SKM-1 treated with dmso at 0.1 percent for 144 hours (cell line): ENCODE measurements at regions not wholly inside any gene's neighbourhood (a gene's known extent, or its start where the extent isn't known, plus 50 kb on each side); places are given as distances from the start of the nearest gene placed in this dataset.

Experiments
- DNase-seq: peaks from one replicate; lab custom pipeline; 2025; ENCODE audit not compliant: unreplicated experiment; lab: John Stamatoyannopoulos, UW

DNA sequence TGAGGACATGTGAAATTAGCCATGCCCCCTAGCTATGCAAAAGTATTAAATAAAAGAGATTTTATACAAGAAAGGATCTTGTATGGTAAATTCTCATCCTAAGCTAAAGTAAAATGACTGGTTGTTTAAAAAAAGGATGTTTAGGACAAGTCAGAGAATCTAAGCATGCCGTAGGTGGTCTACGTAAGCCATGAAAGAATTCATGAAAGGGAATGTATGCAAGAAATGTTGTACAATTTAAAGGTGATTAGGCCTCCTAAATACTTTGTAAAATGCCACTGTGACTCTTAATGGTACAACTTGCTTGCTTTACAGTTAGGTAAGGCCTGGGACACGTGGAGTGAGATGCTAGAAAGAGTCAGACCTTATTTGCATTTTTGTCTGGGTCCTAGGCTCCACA, 209.0 kb downstream of the EFHB start:
- DNase-seq: no peak

DNA sequence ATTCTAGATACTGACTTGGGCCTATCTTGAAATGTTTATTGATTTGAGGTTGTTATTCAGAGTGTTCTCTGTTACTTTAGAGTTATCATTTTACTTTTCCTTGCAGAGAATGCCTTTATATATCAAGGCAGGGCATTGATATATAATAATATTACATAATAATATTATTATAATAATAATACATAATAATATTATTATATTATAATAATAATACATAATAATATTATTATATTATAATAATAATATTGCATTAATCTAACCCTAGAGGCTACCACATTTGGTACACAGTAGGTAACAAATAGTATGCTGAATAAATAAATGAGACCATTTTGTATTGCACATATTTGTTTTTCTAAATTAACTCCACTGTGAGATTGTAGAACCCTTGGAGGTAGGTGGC, 216.3 kb downstream of the EFHB start:
- DNase-seq: no peak

GRCh38 chr3:19711160-19711782, 222.7 kb downstream of the EFHB start:
- no peak for DNase-seq

- DNase-seq: peak; percentile 30
Observed at GRCh38 chr3:19702416-19703078, 231.5 kb downstream of the EFHB start.

DNA sequence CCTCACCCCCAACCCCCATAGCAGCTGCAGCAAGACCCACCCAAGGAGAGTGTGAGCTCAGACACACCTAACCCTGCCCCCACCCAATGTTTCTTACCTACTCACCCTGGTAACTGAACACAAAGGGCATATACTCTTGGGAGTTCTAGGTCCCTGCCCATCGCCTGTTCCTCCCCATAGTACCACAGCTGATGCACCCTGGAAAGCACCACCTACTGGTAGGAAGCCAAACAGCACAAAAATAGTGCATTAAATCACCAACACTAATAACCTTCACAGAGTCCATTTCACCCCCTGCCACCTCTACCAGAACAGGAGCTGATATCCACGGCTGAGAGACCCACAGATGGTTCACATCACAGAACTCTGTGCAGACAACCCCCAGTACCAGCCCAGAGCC, 245.2 kb downstream of the EFHB start:
- DNase-seq: no peak

DNA sequence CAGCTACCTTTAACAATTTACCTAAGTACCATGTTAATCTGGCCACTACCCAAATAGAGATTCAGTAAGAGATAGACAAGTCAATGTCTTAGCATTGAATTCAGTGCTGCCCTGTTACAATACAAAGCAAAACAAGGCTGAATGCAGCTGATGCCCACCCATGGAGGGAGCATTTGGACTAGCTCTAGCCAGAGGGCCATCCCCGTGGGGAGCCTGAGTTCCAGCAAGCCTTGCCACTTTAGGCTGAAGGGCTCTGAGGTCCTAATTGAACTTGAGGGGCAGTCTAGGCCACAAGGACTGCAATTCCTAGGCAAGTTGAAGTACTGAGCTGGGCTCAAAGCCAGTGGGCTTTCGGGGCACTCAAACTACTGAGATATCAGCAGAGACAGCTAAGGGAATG, 265.9 kb downstream of the EFHB start:
- DNase-seq: no peak

- no peak for DNase-seq
Observed at GRCh38 chr3:19662486-19662885, 271.5 kb downstream of the EFHB start.

DNA sequence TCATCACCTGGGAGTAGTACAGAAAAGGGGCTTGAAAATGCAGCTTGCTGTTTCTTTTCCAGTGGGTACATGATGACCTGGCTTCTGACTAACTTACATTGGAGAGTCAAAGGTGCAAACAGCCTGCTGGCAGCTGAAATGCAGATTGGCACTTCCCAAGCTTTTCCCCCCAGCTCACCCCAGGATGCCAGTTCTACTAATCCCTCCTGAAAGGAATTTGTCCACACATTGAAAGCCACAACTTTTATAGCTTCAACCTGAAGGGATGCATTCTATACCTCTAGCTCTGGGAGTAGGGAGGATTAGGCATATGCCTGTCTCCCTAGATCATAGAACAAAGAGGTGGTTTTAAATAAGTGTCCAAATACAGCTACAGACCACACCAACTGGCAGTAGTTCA, 281.7 kb downstream of the EFHB start:
- no peak for DNase-seq

GRCh38 chr3:19645093-19645492, 288.9 kb downstream of the EFHB start:
- DNase-seq: no peak

DNA sequence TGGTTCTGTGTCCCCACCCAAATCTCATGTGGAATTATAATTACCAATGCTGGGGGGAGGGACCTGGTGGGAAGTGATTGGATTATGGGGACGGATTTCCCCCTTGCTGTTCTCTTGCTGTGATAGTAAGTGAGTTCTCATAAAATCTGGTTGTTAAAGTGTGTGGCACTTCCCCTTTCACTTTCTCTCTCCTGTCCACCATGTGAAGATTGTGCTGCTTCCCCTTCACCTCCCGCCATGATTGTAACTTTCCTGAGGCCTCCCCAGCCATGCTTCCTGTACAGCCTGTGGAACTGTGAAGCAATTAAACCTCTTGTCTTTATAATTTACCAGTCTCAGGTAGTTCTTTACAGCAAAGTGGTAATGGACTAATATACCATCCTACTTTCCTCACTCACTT, 289.6 kb downstream of the EFHB start:
- DNase-seq: no peak

DNA sequence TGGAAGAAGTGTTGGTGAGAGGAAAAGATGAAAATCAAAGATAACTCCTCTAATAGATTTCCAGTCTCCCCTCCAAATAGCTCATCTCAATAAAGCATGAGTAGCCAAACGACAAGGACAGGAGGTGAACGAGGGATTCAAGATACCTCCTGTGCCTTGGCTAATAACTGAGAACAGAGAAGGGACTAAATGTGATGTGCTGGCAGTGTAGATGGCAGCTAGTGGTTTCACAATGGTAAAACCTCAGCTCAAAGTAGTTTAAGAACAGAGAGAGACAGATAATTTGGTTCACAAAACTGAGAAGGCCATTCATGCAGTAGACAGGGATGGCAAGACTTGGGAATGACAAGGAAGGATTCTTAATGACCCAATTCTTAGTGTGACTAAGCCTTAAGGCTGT, 292.6 kb downstream of the EFHB start:
- DNase-seq: no peak

- DNase-seq: no peak
Observed at GRCh38 chr3:19632099-19633074, 301.6 kb downstream of the EFHB start.

DNA sequence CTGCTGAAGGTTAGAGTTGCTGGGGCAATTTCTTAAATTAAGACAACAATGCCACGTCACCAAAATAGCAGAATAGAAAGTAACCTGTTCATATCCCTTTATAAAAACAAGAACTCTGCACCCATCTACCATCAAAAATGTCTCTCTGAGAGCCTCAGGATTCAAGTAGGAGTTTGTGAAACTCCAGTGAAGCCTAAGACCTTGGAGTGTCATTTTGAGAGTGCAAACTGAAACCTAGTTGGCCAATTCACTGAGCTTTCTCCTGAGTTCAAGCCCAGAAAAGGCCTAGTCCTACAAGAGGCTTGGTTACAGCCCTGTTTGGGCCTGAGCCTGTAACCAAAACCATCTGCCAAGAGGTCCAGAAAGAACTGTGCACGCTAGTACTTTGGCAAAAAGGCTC, 335.1 kb downstream of the EFHB start:
- no peak for DNase-seq

DNA sequence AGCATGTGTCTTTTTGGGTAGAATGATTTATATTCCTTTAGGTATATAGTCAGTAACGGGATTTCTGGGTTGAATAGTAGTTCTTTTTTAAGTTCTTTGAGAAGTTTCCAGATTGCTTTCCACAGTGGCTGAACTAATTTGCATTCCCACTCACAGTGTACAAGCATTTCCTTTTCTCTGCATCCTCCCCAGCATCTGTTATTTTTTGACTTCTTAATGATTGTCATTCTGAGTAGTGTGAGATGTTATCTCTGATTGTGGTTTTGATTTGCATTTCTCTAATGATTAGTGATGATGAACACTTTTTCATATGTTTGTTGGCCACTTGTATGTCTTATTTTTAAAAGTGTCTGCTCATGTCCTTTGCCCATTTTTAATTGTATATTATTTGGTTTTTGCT, 337.6 kb downstream of the EFHB start:
- DNase-seq: no peak

GRCh38 chr3:19595884-19596283, 338.1 kb downstream of the EFHB start:
- no peak for DNase-seq
